Stomach (tissue), 8 donors: ENCODE measurements at regions not wholly inside any gene's neighbourhood (a gene's known extent, or its start where the extent isn't known, plus 50 kb on each side); places are given as distances from the start of the nearest gene placed in this dataset.

Source experiments
- DNase-seq, 2 donors: peaks; one replicate each; pipeline versions ENCODE4 v3.0.0 to v3.0.0-alpha.2; 2013 to 2019
- H3K27ac ChIP-seq, 5 donors: fragments of 200-600 bp in 4 of 5; sonication (generic) in 4 of 5; one replicate each; pipeline ENCODE4 v1.5.1; 2013 to 2019; ENCODE audit warnings: mild to moderate bottlenecking in 1 of 5, moderate library complexity in 1 of 5
- H3K27me3 ChIP-seq, 3 donors: fragments of 200-600 bp; sonication (generic); one replicate each; pipeline ENCODE4 v1.5.1; 2017 to 2019; ENCODE audit warnings: mixed run types in 1 of 3
- H3K36me3 ChIP-seq, 4 donors: fragments of 200-600 bp; sonication (generic); 1 replicate in 3 of 4; 2 replicates in 1 of 4; pipeline ENCODE4 v1.5.1; 2016 to 2019
- H3K4me1 ChIP-seq, 4 donors: fragments of 200-600 bp; sonication (generic); one replicate each; pipeline ENCODE4 v1.5.1; 2016 to 2019
- H3K4me3 ChIP-seq, 4 donors: fragments of 200-600 bp; sonication (generic) in 3 of 4; one replicate each; pipeline ENCODE4 v1.5.1; 2016 to 2019; ENCODE audit warnings: mild to moderate bottlenecking in 1 of 4
- H3K9me3 ChIP-seq, 4 donors: fragments of 200-600 bp; sonication (generic); one replicate each; pipeline ENCODE4 v1.5.1; 2016 to 2019
- EP300 ChIP-seq: sonication (generic); formaldehyde crosslinking; IDR thresholded peaks from one replicate; pipeline ENCODE4 v1.6.1; 2017; ENCODE audit warnings: antibody characterized with exemption
- POLR2A ChIP-seq, 4 donors: fragments of 450-650 bp; IDR thresholded peaks; one replicate each; pipeline ENCODE4 v1.6.1; 2016; ENCODE audit warnings: antibody characterized with exemption in 4 of 4, control low read depth in 2 of 4, mild to moderate bottlenecking in 1 of 4, moderate library complexity in 1 of 4
- POLR2AphosphoS5 ChIP-seq, 3 donors: sonication (generic); formaldehyde crosslinking; IDR thresholded peaks; one replicate each; pipeline ENCODE4 v1.6.1; 2016; ENCODE audit warnings: antibody characterized with exemption in 3 of 3
- WGBS, 5 donors: extraction: QIAGEN DNeasy Blood & Tissue Kit in 3 of 5; methylation state at CpG; one replicate each; pipeline versions ENCODE4 v1.1.5 to v1.1.7; 2013 to 2018; 5-methylcytosine and 5-hydroxymethylcytosine counted together
- intact Hi-C: fragments of 100-400 bp; cut with DNase I; formaldehyde crosslinking; loops from one replicate; pipeline ENCODE4 v1.15.1; 2023; ENCODE audit warnings: low total_unique reads
- small RNA-seq, 4 donors: library from RNA; depleted of rRNA; stranded (forward); fragments of <200 nt; gene quantifications; one replicate each; pipeline ENCODE3, GENCODE V24; 2016
- TF ChIP-seq, protein P1 (sequence below), 7 experiments: fragments of 450-650 bp in 4 of 7; fragments of 200-600 bp in 3 of 7; sonication (generic) in 3 of 7; IDR thresholded peaks; one replicate each; pipeline ENCODE4 v1.5.1; 2016 to 2019; ENCODE audit warnings: antibody characterized with exemption in 7 of 7, control low read depth in 2 of 7, mild to moderate bottlenecking in 1 of 7
- donor health status: healthy with polysubstance abuse.
- donor health status: Bipolar disorder and iron deficiency.
- donor health status: healthy.

DNA sequence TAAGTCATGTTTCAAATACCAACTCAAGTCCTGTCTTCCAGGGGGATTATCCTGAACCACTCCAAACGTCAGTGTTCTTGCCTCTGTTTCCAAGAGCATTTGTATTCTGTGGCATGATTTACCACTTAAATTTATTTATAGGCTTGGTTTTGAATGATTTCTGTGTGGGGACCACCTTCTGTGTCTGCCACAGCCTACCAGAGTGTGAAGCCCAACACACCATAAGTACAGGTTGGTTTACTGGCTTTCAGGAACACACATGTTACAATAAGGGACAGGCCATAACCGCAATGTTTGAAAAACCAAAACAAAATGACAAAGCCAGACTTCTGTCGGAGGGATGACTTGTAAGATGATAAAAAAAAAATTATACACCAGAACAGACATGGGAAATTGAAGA is 56.5 kb upstream of the MAP3K7 start:
- peak in 1 of 2 donors; percentile 2 for DNase-seq
- no peaks in the 10 kb centered on the region for H3K4me1 ChIP-seq
- whole genome bisulfite sequencing, 5 donors: 33 to 49% (median 38%) methylated on average over 3 of the region's 3 CpGs
- H3K4me3 ChIP-seq: no peak overlapping the region
- H3K27me3 ChIP-seq: no peaks in the 10 kb centered on the region
- no peak overlapping the region for H3K27ac ChIP-seq
- H3K36me3 ChIP-seq: no peaks in the 10 kb centered on the region
- peaks cover 0 to 2% (median under 1%) of the 10 kb centered on the region in 4 donors for H3K9me3 ChIP-seq
- intact Hi-C loops: no loop called here
- TF ChIP-seq POLR2A (IDR thresholded peaks at IDR 0.05): no peak
- TF ChIP-seq, protein P1, sequence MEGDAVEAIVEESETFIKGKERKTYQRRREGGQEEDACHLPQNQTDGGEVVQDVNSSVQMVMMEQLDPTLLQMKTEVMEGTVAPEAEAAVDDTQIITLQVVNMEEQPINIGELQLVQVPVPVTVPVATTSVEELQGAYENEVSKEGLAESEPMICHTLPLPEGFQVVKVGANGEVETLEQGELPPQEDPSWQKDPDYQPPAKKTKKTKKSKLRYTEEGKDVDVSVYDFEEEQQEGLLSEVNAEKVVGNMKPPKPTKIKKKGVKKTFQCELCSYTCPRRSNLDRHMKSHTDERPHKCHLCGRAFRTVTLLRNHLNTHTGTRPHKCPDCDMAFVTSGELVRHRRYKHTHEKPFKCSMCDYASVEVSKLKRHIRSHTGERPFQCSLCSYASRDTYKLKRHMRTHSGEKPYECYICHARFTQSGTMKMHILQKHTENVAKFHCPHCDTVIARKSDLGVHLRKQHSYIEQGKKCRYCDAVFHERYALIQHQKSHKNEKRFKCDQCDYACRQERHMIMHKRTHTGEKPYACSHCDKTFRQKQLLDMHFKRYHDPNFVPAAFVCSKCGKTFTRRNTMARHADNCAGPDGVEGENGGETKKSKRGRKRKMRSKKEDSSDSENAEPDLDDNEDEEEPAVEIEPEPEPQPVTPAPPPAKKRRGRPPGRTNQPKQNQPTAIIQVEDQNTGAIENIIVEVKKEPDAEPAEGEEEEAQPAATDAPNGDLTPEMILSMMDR (IDR thresholded peaks at IDR 0.05): no peak

DNA sequence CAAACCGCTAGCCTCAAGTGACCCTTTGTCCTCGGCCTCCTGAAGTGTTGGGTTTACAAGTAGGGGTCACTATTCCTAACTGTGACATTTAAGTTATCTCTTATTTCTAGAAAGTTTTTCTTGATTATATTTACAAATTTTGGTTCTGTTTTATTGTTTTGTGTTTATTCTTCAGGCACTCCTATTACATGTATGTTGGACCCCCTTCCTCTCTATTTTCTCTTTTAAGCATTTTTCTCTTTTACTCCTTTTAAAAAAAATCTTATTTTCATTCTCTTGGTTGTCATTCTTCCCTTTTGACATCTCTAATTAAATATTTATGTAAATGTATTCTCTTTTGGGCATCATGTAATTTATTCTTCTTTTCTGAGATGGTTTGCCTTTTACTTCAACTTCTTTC is 50.4 kb upstream of the MAP3K7 start:
- Histone ChIP-seq H3K9me3 (peaks cover 10 to 17% (median 16%) of the 10 kb centered on the region in 4 donors), H3K36me3 (no peaks in the 10 kb centered on the region), H3K4me1 (no peaks in the 10 kb centered on the region), H3K27me3 (peaks cover 0 to 3% (median 0%) of the 10 kb centered on the region in 3 donors), H3K4me3 (no peak overlapping the region), H3K27ac (no peak overlapping the region)
- TF ChIP-seq POLR2A (IDR thresholded peaks at IDR 0.05) (no peak), POLR2AphosphoS5 (IDR thresholded peaks at IDR 0.05) (no peak), EP300 (no peak)
- TF ChIP-seq, protein P1 (IDR thresholded peaks at IDR 0.05): no peak
- WGBS, 5 donors: 74 to 100% (median 93%) methylated on average over 2 of the region's 2 CpGs
- intact Hi-C loops: no loop called here
- no peak for DNase-seq

Small RNA genes lying in the stretch of these regions (small RNA-seq; reads per million reads assigned to genes)
- gene MIR4643: 0 reads per million in 4 donors
- gene MTATP6P25: 0 to 0.10 (median 0) reads per million in 4 donors
- gene MTCO1P56: 0 reads per million in 4 donors
- 0 reads per million in 4 donors for gene MTND4LP19
- gene RF00012: 0 reads per million in 4 donors
- gene RN7SL415P: 0 to 0.10 (median 0) reads per million in 4 donors
